GDM1 (cell line): ENCODE measurements at regions not wholly inside any gene's neighbourhood (a gene's known extent, or its start where the extent isn't known, plus 50 kb on each side); places are given as distances from the start of the nearest gene placed in this dataset.
"Not testable (repeated sequence)": the region's sequence is repeated elsewhere in the genome, so short reads cannot be mapped to it uniquely, and the experiment has no call there.

Source experiments
- DNase-seq: peaks from one replicate; lab custom pipeline; 2025; lab: John Stamatoyannopoulos, UW

GRCh38 chr9:118650417-118650816 is 718.8 kb downstream of the BRINP1 start:
- DNase-seq, result no peak

GRCh38 chr9:118651511-118651910 is 717.7 kb downstream of the BRINP1 start:
- no peak for DNase-seq

DNA sequence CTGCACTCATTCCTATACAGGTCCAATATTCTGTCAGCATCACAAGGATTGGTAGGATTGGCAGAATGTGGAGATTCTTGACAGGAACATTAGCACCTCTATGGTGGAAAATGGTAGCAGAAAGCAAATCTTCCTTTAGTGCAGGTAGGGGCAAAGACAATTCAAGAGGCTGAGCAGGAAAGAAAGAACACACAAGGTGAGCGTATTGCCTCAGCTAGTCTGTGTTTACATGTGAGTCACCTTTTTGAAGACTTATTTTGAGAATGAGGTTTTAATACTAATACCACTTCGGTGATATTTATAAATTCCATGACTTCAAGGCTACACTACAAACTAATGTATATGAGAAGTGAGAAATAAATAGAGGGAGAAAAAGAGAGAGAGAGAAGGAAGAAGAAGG is 717.0 kb downstream of the BRINP1 start:
- DNase-seq, result no peak

- DNase-seq, result no peak
Measured at GRCh38 chr9:118652912-118653311, 716.3 kb downstream of the BRINP1 start.

- DNase-seq, result no peak
Measured at GRCh38 chr9:118659011-118659410, 710.2 kb downstream of the BRINP1 start.

- no peak for DNase-seq
Measured at GRCh38 chr9:118665226-118665919, 703.9 kb downstream of the BRINP1 start.

DNA sequence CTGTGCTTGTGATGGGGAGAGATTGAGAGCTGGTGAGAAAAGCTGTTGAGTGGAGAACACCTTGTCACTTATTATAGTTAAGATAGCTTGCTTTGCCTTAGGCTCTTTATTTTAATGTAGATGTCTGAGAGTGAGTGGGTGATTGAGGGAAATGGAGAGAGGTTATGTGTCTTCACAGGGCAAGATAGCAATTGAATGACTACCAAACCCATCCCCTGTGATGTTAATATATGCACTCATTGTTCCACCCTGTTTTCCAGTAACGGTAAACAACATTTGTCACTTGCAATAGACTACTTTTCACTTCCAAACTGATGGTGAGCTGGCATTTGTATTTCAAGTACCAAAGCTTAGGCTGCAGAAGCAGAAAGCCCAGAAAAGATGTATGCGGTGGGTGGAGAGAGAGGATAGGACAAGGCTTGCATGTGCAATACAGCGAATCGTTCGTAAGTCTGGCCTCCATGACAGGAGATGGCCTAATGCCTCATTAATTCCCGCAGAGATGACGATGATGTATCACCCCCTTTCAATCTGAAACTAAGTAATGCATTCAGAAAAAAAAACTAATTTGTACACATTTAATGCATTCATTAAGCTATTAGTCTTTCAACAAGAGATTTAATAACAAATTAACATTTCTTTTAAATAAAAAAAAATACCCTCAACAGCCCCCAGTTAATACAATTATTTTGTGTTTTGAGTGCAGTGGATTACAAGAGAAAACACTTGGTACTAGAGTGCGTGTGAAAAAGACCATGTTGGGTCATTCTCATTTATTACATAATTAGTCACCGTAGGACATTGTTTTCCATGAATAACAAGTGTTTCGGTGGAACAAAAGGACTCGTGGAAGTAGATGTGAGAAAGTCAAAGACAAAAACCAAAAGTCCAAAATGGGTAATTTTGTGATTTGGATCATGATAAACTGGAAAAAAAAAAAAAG is 699.0 kb downstream of the BRINP1 start:
- no peak for DNase-seq

DNA sequence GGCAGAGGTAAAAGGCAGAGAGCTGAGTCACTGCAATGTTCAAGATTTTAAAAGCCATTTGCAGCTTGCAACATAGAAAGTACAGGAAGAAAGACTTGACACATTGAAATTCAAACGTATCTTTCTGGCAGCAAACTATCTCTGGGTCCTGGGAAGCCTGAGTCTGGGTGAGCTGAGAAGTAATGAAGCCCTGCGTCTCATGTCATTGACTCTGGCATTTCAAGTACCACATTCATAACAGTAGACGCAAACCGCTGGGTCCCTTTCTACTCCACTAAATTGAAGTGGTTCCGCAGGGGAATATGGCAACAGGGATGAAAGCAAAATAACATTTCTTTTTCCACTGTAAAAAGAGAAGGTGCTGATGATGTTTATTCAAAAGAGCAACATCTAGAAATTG is 694.3 kb downstream of the BRINP1 start:
- DNase-seq, result no peak

GRCh38 chr9:118677936-118678653 is 691.1 kb downstream of the BRINP1 start:
- DNase-seq, result not testable (repeated sequence)

- no peak for DNase-seq
Measured at GRCh38 chr9:118686959-118687358, 682.3 kb downstream of the BRINP1 start.

DNA sequence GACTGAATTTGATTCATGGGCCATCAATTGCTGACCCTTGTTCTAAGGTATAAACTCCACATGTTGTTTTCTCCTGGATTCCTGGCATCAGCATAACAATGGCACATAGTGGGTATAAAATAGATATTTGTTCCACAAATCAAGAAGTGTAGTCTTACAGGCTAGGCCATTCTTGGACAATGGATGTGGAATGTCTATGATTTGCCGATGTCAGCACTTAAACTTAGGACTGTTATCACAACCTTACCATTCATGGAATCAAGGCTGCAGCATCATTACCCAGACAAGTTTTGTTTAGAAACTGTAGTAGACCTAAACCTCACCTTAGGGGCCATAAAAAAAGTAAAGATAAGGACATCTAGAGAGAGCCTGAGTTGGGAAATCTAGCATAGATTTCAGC is 680.0 kb downstream of the BRINP1 start:
- no peak for DNase-seq

GRCh38 chr9:118692613-118693012 is 676.6 kb downstream of the BRINP1 start:
- DNase-seq, result no peak

- DNase-seq, result no peak
Measured at GRCh38 chr9:118693645-118694044, 675.6 kb downstream of the BRINP1 start.

- not testable (repeated sequence) for DNase-seq
Measured at GRCh38 chr9:118695249-118695648, 674.0 kb downstream of the BRINP1 start.

DNA sequence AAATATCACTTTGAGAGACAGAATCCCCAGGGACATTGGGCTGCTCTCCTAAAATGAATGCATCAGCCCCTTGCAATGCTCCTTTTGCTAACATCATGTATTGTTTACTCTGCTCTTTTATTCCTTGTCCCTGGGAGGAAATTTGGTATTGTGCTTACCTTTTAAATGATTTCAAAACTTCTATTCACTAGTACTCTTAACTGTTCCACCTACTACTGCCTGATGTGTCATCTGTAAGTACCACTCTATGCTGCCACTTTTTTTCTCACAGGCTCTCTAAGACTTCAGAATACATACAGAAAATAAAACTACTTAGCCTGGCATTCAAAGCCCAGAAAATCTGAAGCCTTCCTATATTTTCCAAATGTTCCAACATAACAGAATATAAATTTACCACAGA is 667.2 kb downstream of the BRINP1 start:
- DNase-seq, result no peak

- DNase-seq, result no peak
Measured at GRCh38 chr9:118711843-118712242, 657.4 kb downstream of the BRINP1 start.

DNA sequence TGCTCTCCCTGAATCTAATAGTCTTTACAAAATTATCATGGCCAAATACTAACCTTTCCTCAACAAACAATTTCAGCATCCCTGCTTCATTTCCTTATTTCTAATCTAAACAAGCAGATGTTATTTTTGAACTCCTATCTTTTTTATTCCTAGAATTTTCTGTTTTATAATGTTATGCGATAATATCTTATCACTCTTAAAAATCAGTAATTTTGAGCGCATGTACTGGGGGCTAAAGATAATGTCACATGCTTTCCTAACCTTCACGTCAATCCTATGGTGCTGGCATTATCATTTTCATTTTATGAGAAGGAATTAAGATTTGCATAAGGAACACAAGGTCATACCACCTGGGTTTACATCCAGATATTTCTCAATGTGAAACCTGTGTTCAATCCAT is 648.0 kb downstream of the BRINP1 start:
- DNase-seq, result no peak

GRCh38 chr9:118721923-118722322 is 647.3 kb downstream of the BRINP1 start:
- no peak for DNase-seq

- no peak for DNase-seq
Measured at GRCh38 chr9:118729981-118730380, 639.3 kb downstream of the BRINP1 start.

DNA sequence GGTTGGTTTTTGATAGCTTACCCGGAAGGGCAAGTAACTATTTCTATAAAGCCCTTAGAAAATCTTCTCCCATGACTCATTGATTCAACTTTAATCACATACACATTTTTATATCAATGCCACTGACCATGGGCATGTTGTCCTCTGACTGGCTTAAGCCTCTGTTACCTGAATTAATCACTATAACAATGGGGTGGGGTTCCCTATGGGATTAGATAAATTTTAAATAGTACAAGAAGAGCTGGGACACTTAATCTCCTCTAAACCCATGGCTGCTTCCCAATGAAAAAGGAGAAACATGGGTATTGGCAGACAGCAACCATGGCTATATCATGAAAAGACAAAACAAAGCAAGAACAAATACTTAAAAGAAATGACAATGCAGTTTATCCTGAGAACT is 636.2 kb downstream of the BRINP1 start:
- no peak for DNase-seq

DNA sequence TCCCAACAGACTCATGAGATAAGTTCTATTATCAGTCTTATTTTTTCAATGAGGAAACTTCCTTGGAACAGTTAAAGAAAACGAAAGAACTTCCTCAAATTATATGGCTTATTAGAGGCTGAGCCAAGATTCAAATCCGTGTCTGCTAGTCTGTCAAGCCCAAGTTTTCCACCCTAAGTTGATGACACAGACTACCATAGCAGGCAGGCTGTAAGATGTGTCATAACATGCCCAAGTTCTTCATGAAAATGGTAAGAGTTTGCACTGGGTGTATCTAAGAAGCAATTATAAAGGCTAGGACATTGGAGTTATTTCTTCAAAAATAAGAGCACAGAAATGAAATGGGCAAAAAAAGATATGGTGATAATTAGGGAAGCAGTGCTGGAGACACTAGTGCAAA is 634.5 kb downstream of the BRINP1 start:
- no peak for DNase-seq

GRCh38 chr9:118736406-118736805 is 632.8 kb downstream of the BRINP1 start:
- DNase-seq, result no peak
